ENCODE measurements at regions not wholly inside any gene's neighbourhood (a gene's known extent, or its start where the extent isn't known, plus 50 kb on each side); places are given as distances from the start of the nearest gene placed in this dataset.
A peak's percentile ranks its signal among the peaks of the same experiment; 100 is the strongest.

DNA sequence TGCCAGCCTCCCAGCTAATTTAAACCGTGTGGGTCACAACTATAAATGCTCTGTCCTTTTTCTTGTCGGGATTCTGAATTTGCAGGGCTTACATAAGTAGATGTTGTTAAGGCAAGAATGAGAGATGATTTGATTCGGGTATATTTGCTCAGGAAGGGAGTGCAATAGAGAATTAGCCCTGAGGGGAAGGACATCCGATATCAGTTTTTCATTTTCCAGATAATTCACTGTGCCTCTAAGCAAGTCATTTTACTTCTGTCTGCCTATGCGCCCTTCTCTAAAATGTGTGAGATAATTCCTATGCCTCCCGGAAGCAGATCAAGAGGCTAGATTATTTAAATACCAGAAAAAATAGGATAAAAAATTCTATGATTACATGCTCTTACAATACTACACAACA, 300.5 kb downstream of the RMST start:
- Histone ChIP-seq H3K4me1 (ENCODE audit: control insufficient read depth, insufficient read depth, low read length) (no peaks in the 10 kb centered on the region), H3K36me3 (ENCODE audit: control insufficient read depth, insufficient read depth, low read length) (no peaks in the 10 kb centered on the region), H3K27ac (ENCODE audit: low read depth, low read length) (no peak overlapping the region), H3K27me3 (ENCODE audit: control insufficient read depth, insufficient read depth, low read length) (no peaks in the 10 kb centered on the region), H3K4me3 (ENCODE audit: low read depth, low read length) (no peak overlapping the region), H3K9me3 (ENCODE audit: control insufficient read depth, insufficient read depth, low read length) (no peaks in the 10 kb centered on the region)
- WGBS (ENCODE audit: insufficient coverage) = 88% methylated on average over 2 of the region's 6 CpGs
- DNase-seq (ENCODE audit: low read depth in 4 of 6, low spot score in 6 of 6) = no peak

DNA sequence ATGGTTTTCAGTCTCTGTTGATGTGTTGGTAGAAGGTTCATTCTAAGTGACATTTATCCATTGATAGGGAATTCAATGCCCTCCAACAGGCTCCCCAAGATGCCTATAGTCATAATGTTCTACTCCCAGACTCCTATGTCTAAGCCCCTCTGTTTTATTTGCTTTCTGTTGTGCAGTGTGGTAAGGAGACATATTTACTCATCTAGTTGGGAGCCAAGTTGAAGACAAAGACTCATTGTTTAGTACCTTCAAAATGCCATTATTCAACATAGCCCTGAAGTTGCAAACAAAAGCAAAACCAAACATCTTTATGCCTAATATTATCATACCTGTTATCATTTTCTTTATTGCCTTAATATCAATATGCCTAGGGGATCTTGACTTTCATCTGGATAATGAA, 302.1 kb downstream of the RMST start:
- H3K36me3 ChIP-seq (ENCODE audit: control insufficient read depth, insufficient read depth, low read length) = no peaks in the 10 kb centered on the region
- DNase-seq (ENCODE audit: low read depth in 4 of 6, low spot score in 6 of 6) = no peak
- H3K27ac ChIP-seq (ENCODE audit: low read depth, low read length) = no peak overlapping the region
- H3K27me3 ChIP-seq (ENCODE audit: control insufficient read depth, insufficient read depth, low read length) = no peaks in the 10 kb centered on the region
- no peaks in the 10 kb centered on the region for H3K9me3 ChIP-seq (ENCODE audit: control insufficient read depth, insufficient read depth, low read length)
- no peaks in the 10 kb centered on the region for H3K4me1 ChIP-seq (ENCODE audit: control insufficient read depth, insufficient read depth, low read length)
- H3K4me3 ChIP-seq (ENCODE audit: low read depth, low read length) = no peak overlapping the region

DNA sequence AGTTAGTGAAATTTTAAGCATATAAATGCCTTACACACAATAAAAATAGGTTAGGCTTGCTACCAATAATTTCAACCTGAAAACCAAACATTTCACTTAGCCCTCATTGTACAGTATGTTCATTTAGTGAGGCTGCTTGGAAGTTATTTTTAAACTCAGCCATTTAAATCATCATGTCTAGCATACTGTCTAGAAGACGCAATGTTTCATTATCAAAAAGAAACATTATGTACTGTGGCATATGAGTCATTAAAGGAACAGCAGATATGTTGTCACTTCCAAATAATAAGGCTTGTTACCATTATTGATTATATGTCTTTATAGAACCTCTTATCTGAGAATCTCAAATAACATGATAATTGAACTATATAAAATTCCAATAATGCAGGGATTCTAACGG, 304.7 kb downstream of the RMST start:
- Histone ChIP-seq H3K36me3 (ENCODE audit: control insufficient read depth, insufficient read depth, low read length) (no peaks in the 10 kb centered on the region), H3K4me1 (ENCODE audit: control insufficient read depth, insufficient read depth, low read length) (no peaks in the 10 kb centered on the region), H3K27me3 (ENCODE audit: control insufficient read depth, insufficient read depth, low read length) (no peaks in the 10 kb centered on the region), H3K9me3 (ENCODE audit: control insufficient read depth, insufficient read depth, low read length) (no peaks in the 10 kb centered on the region), H3K4me3 (ENCODE audit: low read depth, low read length) (no peak overlapping the region), H3K27ac (ENCODE audit: low read depth, low read length) (no peak overlapping the region)
- no peak for DNase-seq (ENCODE audit: low read depth in 4 of 6, low spot score in 6 of 6)
- no CpG with 5 or more reads among the region's 2 CpGs for WGBS (ENCODE audit: insufficient coverage)

DNA sequence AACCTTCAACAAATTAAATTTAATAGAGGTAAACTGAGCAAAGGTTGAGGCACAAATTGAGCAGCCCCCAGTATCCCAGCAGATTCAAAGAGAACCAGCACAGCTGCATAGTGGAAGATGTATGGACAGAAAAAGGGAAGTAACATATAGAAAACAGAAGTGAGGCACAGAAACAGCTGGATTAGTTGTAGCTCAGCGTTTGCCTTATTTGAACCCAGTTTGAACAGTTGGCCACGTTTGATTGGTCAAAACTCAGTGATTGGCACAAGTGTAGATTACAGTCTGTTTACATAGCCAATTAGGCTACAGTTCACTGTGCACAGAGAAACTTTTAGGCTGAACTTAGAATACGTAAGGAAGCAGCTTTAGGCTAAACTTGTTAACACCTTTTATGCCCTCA, 315.5 kb downstream of the RMST start:
- no peak overlapping the region for H3K4me3 ChIP-seq (ENCODE audit: low read depth, low read length)
- 81% methylated on average over 2 of the region's 3 CpGs for WGBS (ENCODE audit: insufficient coverage)
- H3K36me3 ChIP-seq (ENCODE audit: control insufficient read depth, insufficient read depth, low read length) = no peaks in the 10 kb centered on the region

DNA sequence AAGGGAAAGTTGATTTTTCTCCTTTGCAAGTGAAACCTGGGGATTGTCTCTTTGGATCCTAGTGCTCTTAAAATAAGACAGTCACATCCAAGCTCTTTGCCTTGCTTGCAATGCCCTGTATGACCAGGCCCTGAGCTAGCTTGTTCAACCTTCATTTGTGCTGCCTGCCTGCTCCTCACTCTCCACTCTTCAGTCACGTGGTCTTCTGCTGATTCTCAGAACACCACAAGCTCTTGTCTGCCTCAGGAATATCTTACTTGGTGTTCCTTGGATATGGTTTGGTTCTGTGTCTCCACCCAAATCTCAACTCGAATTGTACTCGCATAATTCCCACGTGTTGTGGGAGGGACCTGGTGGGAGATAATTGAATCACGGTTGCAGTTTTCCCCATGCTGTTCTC, 318.7 kb downstream of the RMST start:
- WGBS (ENCODE audit: insufficient coverage) = no CpG with 5 or more reads among the region's 5 CpGs
- DNase-seq (ENCODE audit: low read depth in 4 of 6, low spot score in 6 of 6) = no peak
- H3K27ac ChIP-seq (ENCODE audit: low read depth, low read length) = no peak overlapping the region
- no peaks in the 10 kb centered on the region for H3K9me3 ChIP-seq (ENCODE audit: control insufficient read depth, insufficient read depth, low read length)
- no peak overlapping the region for H3K4me3 ChIP-seq (ENCODE audit: low read depth, low read length)
- H3K27me3 ChIP-seq (ENCODE audit: control insufficient read depth, insufficient read depth, low read length) = no peaks in the 10 kb centered on the region
- no peaks in the 10 kb centered on the region for H3K4me1 ChIP-seq (ENCODE audit: control insufficient read depth, insufficient read depth, low read length)
- no peaks in the 10 kb centered on the region for H3K36me3 ChIP-seq (ENCODE audit: control insufficient read depth, insufficient read depth, low read length)

More for the DNA sequence above, 315.5 kb downstream of the RMST start:
- no peak for DNase-seq (ENCODE audit: low read depth in 4 of 6, low spot score in 6 of 6)
- Histone ChIP-seq H3K9me3 (ENCODE audit: control insufficient read depth, insufficient read depth, low read length) (peaks cover 2% of the 10 kb centered on the region), H3K27ac (ENCODE audit: low read depth, low read length) (no peak overlapping the region), H3K27me3 (ENCODE audit: control insufficient read depth, insufficient read depth, low read length) (no peaks in the 10 kb centered on the region), H3K4me1 (ENCODE audit: control insufficient read depth, insufficient read depth, low read length) (no peaks in the 10 kb centered on the region)

DNA sequence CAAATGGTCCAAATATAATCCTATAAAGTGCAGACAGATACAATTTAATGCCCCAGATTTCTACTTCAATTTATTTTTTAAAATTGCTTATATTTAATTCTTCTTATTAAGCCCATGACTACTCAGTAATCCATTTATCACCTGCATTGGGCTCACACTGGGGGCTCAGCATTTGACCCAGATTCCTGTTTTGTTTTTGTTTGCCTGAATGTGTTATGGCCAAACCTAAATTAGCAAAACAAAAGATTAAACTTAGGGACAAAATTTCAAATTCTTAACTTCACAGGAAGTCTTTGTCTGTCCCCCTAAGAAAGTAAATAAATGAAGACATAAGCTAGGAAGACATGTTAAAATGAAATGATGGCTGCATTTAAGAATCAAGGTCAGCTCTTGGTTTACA, 322.3 kb downstream of the RMST start:
- no peaks in the 10 kb centered on the region for H3K27me3 ChIP-seq (ENCODE audit: control insufficient read depth, insufficient read depth, low read length)
- no peaks in the 10 kb centered on the region for H3K36me3 ChIP-seq (ENCODE audit: control insufficient read depth, insufficient read depth, low read length)
- no peak overlapping the region for H3K4me3 ChIP-seq (ENCODE audit: low read depth, low read length)
- H3K4me1 ChIP-seq (ENCODE audit: control insufficient read depth, insufficient read depth, low read length) = no peaks in the 10 kb centered on the region
- no peak overlapping the region for H3K27ac ChIP-seq (ENCODE audit: low read depth, low read length)
- H3K9me3 ChIP-seq (ENCODE audit: control insufficient read depth, insufficient read depth, low read length) = no peaks in the 10 kb centered on the region
- no peak for DNase-seq (ENCODE audit: low read depth in 4 of 6, low spot score in 6 of 6)

DNA sequence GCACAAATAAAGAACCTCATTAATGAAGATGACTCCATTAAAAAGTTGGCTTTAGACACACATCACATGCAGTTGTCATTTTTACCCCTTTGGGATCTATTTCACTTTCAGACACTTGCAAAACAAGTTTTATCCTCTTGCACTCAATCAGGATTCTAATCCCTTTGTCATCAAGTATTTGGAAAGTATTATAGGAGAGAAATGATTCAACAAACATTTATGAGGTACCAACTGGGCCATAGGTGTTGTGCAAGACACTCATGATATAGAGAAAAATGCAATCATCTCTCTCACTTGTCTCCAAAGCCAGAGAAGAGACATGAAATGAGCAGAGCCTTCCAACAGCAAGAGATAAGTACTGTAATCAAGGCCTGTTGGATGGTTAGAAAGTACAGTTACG, 327.7 kb downstream of the RMST start:
- Histone ChIP-seq H3K27ac (ENCODE audit: low read depth, low read length) (no peak overlapping the region), H3K4me3 (ENCODE audit: low read depth, low read length) (no peak overlapping the region), H3K4me1 (ENCODE audit: control insufficient read depth, insufficient read depth, low read length) (no peaks in the 10 kb centered on the region), H3K9me3 (ENCODE audit: control insufficient read depth, insufficient read depth, low read length) (no peaks in the 10 kb centered on the region), H3K27me3 (ENCODE audit: control insufficient read depth, insufficient read depth, low read length) (no peaks in the 10 kb centered on the region), H3K36me3 (ENCODE audit: control insufficient read depth, insufficient read depth, low read length) (no peaks in the 10 kb centered on the region)
- DNase-seq (ENCODE audit: low read depth in 4 of 6, low spot score in 6 of 6) = no peak
- WGBS (ENCODE audit: insufficient coverage) = no CpG with 5 or more reads among the region's 1 CpG

DNA sequence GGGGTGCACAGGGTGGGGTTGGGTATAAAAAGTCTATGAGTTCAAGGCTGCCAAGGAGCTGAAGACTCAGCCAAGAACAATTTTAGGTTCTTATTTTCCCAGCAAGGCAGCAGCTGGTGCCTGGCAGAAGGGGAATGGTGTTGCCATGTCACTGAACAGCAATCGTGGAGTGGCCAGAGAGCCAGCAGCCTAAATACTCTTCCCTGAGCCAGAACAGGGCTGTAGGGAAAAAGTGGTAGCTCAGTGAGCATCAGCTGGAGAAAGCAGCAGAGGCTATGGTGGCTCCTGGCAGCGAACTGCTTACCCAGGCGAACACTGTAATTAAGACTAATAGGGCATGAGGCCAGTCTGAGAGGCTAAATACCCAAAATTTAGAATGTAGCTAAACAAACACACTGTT, 334.9 kb downstream of the RMST start:
- H3K36me3 ChIP-seq (ENCODE audit: control insufficient read depth, insufficient read depth, low read length) = no peaks in the 10 kb centered on the region
- no peaks in the 10 kb centered on the region for H3K9me3 ChIP-seq (ENCODE audit: control insufficient read depth, insufficient read depth, low read length)
- 83% methylated on average over 2 of the region's 3 CpGs for WGBS (ENCODE audit: insufficient coverage)
- H3K27ac ChIP-seq (ENCODE audit: low read depth, low read length) = no peak overlapping the region
- H3K27me3 ChIP-seq (ENCODE audit: control insufficient read depth, insufficient read depth, low read length) = no peaks in the 10 kb centered on the region
- H3K4me1 ChIP-seq (ENCODE audit: control insufficient read depth, insufficient read depth, low read length) = no peaks in the 10 kb centered on the region
- H3K4me3 ChIP-seq (ENCODE audit: low read depth, low read length) = no peak overlapping the region
- DNase-seq (ENCODE audit: low read depth in 4 of 6, low spot score in 6 of 6) = peak in 3 of 6 donors; percentile 12 to 78 (median 58)

DNA sequence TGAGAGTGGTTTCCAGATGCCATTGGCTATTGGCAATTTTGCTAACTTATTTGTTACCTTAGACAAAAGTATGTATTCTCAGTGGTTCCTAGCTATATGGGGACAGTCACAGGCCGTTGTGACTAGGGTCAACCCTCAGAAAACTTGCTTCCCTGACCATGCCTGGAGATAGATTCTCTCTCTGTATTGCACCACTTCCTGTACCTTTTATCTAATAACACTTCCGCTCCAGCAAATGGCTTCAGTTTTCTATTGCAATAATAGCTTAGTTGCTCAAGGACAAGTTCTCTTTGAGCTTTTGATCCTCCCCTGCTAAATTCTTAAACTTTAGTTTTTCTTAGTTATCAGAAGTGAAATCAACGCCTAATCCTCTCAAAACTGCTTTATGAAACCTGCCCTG, 338.0 kb downstream of the RMST start:
- no peak overlapping the region for H3K4me3 ChIP-seq (ENCODE audit: low read depth, low read length)
- H3K27ac ChIP-seq (ENCODE audit: low read depth, low read length) = no peak overlapping the region
- no peaks in the 10 kb centered on the region for H3K9me3 ChIP-seq (ENCODE audit: control insufficient read depth, insufficient read depth, low read length)
- no peaks in the 10 kb centered on the region for H3K36me3 ChIP-seq (ENCODE audit: control insufficient read depth, insufficient read depth, low read length)
- DNase-seq (ENCODE audit: low read depth in 4 of 6, low spot score in 6 of 6) = no peak
- no peaks in the 10 kb centered on the region for H3K27me3 ChIP-seq (ENCODE audit: control insufficient read depth, insufficient read depth, low read length)
- 95% methylated on average over 2 of the region's 3 CpGs for WGBS (ENCODE audit: insufficient coverage)
- peaks cover 6% of the 10 kb centered on the region for H3K4me1 ChIP-seq (ENCODE audit: control insufficient read depth, insufficient read depth, low read length)

DNA sequence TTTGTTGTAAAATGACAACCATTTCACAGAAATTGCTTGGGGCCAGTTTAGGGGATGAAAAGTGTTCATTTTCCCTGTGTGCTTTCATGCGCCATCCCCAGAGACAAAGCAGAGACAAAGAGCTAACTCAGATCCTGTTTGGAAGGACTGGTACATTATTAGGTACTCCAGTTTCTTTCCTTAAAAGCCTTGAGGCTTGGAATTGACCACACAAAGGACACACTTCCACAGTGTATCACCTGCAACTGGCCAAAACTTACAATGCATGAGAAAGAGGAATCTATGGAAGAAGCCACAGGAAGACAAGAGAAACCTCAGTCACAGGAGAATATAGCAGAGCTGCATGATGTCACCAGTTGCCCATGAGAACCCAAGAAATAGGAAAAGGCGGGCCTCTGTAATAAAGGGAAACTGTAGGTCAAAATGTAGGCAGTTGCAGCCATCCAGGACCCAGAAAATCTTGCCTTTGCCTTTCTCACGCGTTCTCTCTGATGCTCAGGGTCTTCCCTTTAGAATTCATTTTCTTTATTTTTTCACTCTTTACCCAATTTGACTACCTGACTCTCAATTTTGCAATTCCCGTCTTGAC, 339.0 kb downstream of the RMST start:
- 88% methylated on average over 5 of the region's 5 CpGs for WGBS (ENCODE audit: insufficient coverage)

More for the DNA sequence above, 339.0 kb downstream of the RMST start:
- H3K36me3 ChIP-seq (ENCODE audit: control insufficient read depth, insufficient read depth, low read length) = no peaks in the 10 kb centered on the region
- peaks cover 6% of the 10 kb centered on the region for H3K4me1 ChIP-seq (ENCODE audit: control insufficient read depth, insufficient read depth, low read length)
- H3K9me3 ChIP-seq (ENCODE audit: control insufficient read depth, insufficient read depth, low read length) = no peaks in the 10 kb centered on the region
- H3K4me3 ChIP-seq (ENCODE audit: low read depth, low read length) = no peak overlapping the region
- H3K27me3 ChIP-seq (ENCODE audit: control insufficient read depth, insufficient read depth, low read length) = no peaks in the 10 kb centered on the region
- no peak for DNase-seq (ENCODE audit: low read depth in 4 of 6, low spot score in 6 of 6)
- no peak overlapping the region for H3K27ac ChIP-seq (ENCODE audit: low read depth, low read length)
